HFFc6 (cell line): ENCODE measurements at regions not wholly inside any gene's neighbourhood (a gene's known extent, or its start where the extent isn't known, plus 50 kb on each side); places are given as distances from the start of the nearest gene placed in this dataset.

Source experiments
- DNase-seq: peaks from one replicate; pipeline ENCODE4 v3.0.0-alpha.2; 2018
- H3K27ac Mint-ChIP-seq: 2 replicates; pipeline ENCODE4 v1.8.0; 2020; ENCODE audit warnings: mild to moderate bottlenecking, mixed read lengths
- H3K27me3 Mint-ChIP-seq: 2 replicates; pipeline ENCODE4 v1.8.0; 2021; ENCODE audit warnings: mild to moderate bottlenecking, moderate library complexity, mixed read lengths; ENCODE audit not compliant: insufficient read depth
- H3K36me3 Mint-ChIP-seq: 2 replicates; pipeline ENCODE4 v1.8.0; 2021; ENCODE audit warnings: low read depth, mixed read lengths
- H3K4me1 Mint-ChIP-seq: 2 replicates; pipeline ENCODE4 v1.8.0; 2020; ENCODE audit warnings: low read depth, mixed read lengths
- H3K4me3 Mint-ChIP-seq: 2 replicates; pipeline ENCODE4 v1.8.0; 2020; ENCODE audit warnings: mild to moderate bottlenecking, moderate library complexity, mixed read lengths
- H3K9me3 Mint-ChIP-seq: 2 replicates; pipeline ENCODE4 v1.8.0; 2020; ENCODE audit warnings: mild to moderate bottlenecking, mixed read lengths
- TF ChIP-seq, protein P1 (sequence below): fragments of 200-600 bp; sonication (generic); IDR thresholded peaks from 2 replicates; pipeline ENCODE4 v1.5.0; 2021; ENCODE audit warnings: antibody characterized with exemption, mild to moderate bottlenecking

DNA sequence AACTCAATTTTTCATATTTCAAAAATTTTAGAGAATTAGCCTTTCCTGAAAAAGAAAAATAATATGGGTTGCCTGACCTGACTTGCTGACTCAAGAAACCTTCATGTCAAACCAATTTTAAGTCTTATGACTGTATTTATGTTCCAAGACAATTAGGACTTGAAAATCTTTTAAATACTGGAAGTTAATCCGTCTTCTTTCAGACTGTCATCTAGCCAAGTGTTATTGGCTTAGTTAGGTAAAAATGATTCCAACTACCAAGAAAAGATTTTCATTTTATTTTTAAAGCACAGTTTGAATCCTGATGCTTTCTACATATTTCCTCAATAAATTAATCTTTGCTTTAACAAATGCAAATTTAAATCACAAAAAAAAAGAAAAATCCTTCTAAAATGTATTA is 337.6 kb downstream of the SLITRK6 start:
- Mint-ChIP-seq H3K4me1 (no peaks in the 10 kb centered on the region), H3K27me3 (no peaks in the 10 kb centered on the region; the same call in none of the 2 replicates), H3K36me3 (peaks cover 20% of the 10 kb centered on the region), H3K9me3 (peaks cover 34% of the 10 kb centered on the region), H3K4me3 (no peak overlapping the region), H3K27ac (no peak overlapping the region)
- TF ChIP-seq, protein P1, sequence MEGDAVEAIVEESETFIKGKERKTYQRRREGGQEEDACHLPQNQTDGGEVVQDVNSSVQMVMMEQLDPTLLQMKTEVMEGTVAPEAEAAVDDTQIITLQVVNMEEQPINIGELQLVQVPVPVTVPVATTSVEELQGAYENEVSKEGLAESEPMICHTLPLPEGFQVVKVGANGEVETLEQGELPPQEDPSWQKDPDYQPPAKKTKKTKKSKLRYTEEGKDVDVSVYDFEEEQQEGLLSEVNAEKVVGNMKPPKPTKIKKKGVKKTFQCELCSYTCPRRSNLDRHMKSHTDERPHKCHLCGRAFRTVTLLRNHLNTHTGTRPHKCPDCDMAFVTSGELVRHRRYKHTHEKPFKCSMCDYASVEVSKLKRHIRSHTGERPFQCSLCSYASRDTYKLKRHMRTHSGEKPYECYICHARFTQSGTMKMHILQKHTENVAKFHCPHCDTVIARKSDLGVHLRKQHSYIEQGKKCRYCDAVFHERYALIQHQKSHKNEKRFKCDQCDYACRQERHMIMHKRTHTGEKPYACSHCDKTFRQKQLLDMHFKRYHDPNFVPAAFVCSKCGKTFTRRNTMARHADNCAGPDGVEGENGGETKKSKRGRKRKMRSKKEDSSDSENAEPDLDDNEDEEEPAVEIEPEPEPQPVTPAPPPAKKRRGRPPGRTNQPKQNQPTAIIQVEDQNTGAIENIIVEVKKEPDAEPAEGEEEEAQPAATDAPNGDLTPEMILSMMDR = no peak
- no peak for DNase-seq

DNA sequence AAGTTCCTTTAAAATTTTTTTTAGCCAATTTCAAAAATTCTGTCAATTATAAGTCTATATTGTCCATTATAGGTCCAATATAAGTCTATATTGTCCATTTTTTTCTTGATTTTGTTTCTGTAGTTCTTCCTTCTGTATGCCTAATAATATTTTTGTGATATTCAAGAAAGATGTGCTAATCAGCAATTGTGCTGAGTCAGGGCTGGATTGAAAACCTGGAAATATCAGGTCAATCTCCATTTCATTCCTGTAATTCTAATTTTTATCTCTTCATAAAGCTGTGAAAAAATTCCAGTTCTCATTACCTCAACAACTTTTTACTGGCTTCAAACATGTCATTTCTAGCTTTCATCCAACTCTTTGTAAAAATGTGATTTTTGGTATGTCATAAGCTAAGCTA is 353.7 kb downstream of the SLITRK6 start:
- peaks cover 6% of the 10 kb centered on the region; the same call in 1 of the 2 replicates for H3K4me1 Mint-ChIP-seq
- no peak overlapping the region for H3K4me3 Mint-ChIP-seq
- no peaks in the 10 kb centered on the region for H3K27me3 Mint-ChIP-seq
- no peak overlapping the region for H3K27ac Mint-ChIP-seq
- TF ChIP-seq, protein P1 = no peak
- H3K9me3 Mint-ChIP-seq = no peaks in the 10 kb centered on the region
- no peaks in the 10 kb centered on the region for H3K36me3 Mint-ChIP-seq
- no peak for DNase-seq

DNA sequence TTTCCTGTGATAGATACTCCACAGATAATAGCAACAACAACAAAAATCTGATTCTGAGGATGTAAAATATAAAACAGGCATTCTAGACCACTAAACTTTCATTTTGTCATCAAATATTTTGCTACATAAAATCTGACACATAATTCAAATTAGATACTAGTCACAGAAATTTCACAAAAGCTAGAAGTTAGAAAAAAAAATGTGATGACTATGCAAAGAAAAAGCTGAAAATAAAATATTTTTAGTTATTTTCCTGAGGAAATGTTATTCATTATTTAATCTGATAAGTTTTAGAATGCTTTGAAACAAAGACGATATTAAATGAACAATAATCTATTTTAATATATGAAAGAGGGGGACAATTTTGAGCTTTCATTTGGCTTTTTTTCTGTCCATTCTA is 357.2 kb downstream of the SLITRK6 start:
- no peak for DNase-seq
- Mint-ChIP-seq H3K27me3 (no peaks in the 10 kb centered on the region), H3K4me3 (no peak overlapping the region), H3K9me3 (no peaks in the 10 kb centered on the region), H3K4me1 (peaks cover 11% of the 10 kb centered on the region; the same call in 1 of the 2 replicates), H3K36me3 (no peaks in the 10 kb centered on the region), H3K27ac (no peak overlapping the region)
- TF ChIP-seq, protein P1 = no peak

DNA sequence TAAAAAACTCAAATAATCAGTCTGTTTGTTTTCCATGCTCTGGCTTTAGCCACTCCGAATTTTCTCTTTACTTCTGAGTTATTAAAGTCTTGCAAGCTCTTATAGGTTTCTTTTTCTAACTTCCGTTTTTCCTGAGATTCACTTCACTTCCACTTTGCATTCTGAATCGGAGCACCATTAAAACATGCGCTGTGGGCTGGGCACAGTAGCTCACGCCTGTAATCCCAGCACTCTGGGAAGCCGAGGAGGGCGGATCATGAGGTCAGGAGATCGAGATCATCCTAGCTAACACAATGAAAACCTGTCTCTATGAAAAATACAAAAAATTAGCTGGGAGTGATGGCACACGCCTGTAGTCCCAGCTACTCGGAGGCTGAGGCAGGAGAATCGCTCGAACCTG is 357.9 kb downstream of the SLITRK6 start:
- DNase-seq = no peak
- Mint-ChIP-seq H3K9me3 (no peaks in the 10 kb centered on the region), H3K27me3 (no peaks in the 10 kb centered on the region), H3K4me1 (peaks cover 11% of the 10 kb centered on the region; the same call in 1 of the 2 replicates), H3K27ac (no peak overlapping the region), H3K4me3 (peak overlapping the region; percentile 53; the same call in 1 of the 2 replicates), H3K36me3 (no peaks in the 10 kb centered on the region)
- TF ChIP-seq, protein P1 = no peak

DNA sequence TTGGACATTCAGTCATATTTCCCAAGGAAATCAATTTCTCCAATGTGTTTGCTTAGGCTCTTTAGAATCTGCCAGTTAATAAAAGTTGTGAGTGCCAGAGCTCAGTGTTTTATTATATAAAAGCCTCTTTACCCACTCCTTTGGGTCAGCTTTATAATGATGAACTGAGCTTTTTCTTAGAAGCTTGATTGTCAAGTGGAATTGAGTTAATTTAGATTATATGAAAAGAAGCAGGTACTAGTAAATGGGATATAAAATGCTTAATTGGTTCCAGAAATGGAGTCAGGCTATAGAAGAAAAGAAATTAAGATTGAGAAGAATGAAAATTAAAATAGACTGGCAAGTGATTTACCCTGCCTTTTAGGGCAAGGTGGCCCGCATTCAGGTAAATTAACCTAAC is 363.2 kb downstream of the SLITRK6 start:
- H3K4me3 Mint-ChIP-seq = no peak overlapping the region
- DNase-seq = no peak
- H3K36me3 Mint-ChIP-seq = no peaks in the 10 kb centered on the region
- no peak overlapping the region for H3K27ac Mint-ChIP-seq
- H3K9me3 Mint-ChIP-seq = no peaks in the 10 kb centered on the region
- TF ChIP-seq, protein P1 = no peak
- H3K4me1 Mint-ChIP-seq = peaks cover 5% of the 10 kb centered on the region; the same call in 1 of the 2 replicates
- H3K27me3 Mint-ChIP-seq = no peaks in the 10 kb centered on the region

DNA sequence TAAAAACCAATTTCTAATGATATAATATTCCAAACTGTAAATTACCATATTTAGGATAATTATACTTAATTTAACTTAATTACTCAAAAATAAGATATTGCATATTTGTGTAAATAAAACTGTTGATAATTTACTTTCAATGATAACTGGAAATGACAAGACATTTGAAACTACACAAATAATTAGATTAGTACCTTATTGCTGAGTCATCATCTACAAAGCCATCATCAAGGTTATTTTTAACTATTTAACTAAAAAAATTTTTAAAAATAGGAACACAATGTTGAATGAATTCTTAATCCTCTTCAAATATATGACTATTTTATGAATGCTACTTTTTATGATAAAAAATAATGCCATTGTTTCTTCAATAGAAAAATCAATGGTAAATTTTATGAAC is 364.3 kb downstream of the SLITRK6 start:
- TF ChIP-seq, protein P1 = no peak
- Mint-ChIP-seq H3K27ac (no peak overlapping the region), H3K9me3 (no peaks in the 10 kb centered on the region), H3K27me3 (no peaks in the 10 kb centered on the region), H3K4me3 (no peak overlapping the region), H3K36me3 (no peaks in the 10 kb centered on the region), H3K4me1 (peaks cover 5% of the 10 kb centered on the region; the same call in 1 of the 2 replicates)
- no peak for DNase-seq
